GM20000 (cell line): ENCODE measurements at regions not wholly inside any gene's neighbourhood (a gene's known extent, or its start where the extent isn't known, plus 50 kb on each side); places are given as distances from the start of the nearest gene placed in this dataset.
"Not testable (repeated sequence)": the region's sequence is repeated elsewhere in the genome, so short reads cannot be mapped to it uniquely, and the experiment has no call there.

Experiments used
- DNase-seq: peaks from one replicate; pipeline ENCODE4 v3.0.0; 2012; ENCODE audit warnings: low spot score
- CTCF ChIP-seq: IDR thresholded peaks from 2 replicates; pipeline ENCODE4 v1.5.1; 2012; ENCODE audit warnings: mild to moderate bottlenecking, control low read depth; ENCODE audit errors: extremely low read depth, missing control alignments

GRCh38 chr5:101458587-101458986 is 555.5 kb upstream of the ST8SIA4 start:
- TF ChIP-seq CTCF = no peak
- no peak for DNase-seq

- DNase-seq = no peak
- TF ChIP-seq CTCF = no peak
Observed at GRCh38 chr5:101455851-101456250, 552.8 kb upstream of the ST8SIA4 start.

- TF ChIP-seq CTCF = no peak
- no peak for DNase-seq
Observed at GRCh38 chr5:101455048-101455447, 552.0 kb upstream of the ST8SIA4 start.

- DNase-seq = not testable (repeated sequence)
Observed at GRCh38 chr5:101442281-101442680, 539.2 kb upstream of the ST8SIA4 start.

GRCh38 chr5:101440173-101440572 is 537.1 kb upstream of the ST8SIA4 start:
- TF ChIP-seq CTCF = no peak
- DNase-seq = no peak

GRCh38 chr5:101437351-101437750 is 534.3 kb upstream of the ST8SIA4 start:
- no peak for DNase-seq
- TF ChIP-seq CTCF = no peak

- no peak for TF ChIP-seq CTCF
- no peak for DNase-seq
Observed at GRCh38 chr5:101435768-101436167, 532.7 kb upstream of the ST8SIA4 start.

GRCh38 chr5:101431201-101431600 is 528.1 kb upstream of the ST8SIA4 start:
- TF ChIP-seq CTCF = no peak
- no peak for DNase-seq
